ENCODE measurements at regions not wholly inside any gene's neighbourhood (a gene's known extent, or its start where the extent isn't known, plus 50 kb on each side); places are given as distances from the start of the nearest gene placed in this dataset.
"Not testable (repeated sequence)": the region's sequence is repeated elsewhere in the genome, so short reads cannot be mapped to it uniquely, and the experiment has no call there.

DNA sequence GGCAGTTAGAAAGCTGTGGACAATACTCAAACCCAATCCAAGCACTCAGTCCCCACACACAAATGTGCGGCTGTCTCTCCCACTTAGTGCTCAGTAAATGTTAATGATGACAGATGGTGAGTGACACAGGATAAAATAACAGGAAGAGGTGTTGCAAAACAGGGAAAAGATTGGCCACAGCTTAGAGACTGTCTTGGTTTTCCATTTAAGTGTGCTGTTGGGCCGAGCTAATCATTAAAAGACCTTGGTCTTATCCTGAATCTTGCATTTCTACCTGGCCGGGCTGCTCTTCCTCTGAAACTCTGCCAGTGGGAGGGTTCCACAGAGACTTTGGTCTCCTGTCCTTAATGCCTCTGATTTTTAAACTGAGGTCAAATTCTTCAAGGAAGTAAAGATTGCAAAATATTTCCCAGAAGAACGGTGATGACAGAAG, 113.1 kb upstream of the RNF32 start:
- peaks cover 0 to 11% of the 10 kb centered on the region in 2 donors for H3K9me3 ChIP-seq (ENCODE audit: control insufficient read depth in 2 of 2, insufficient read depth in 1 of 2, low read depth in 1 of 2, low read length in 1 of 2)
- DNase-seq, result peak; percentile 94
- no peaks in the 10 kb centered on the region for H3K36me3 ChIP-seq (ENCODE audit: control insufficient read depth in 3 of 3, insufficient read depth in 2 of 3, low read depth in 1 of 3, low read length in 3 of 3)
- H3K27ac ChIP-seq (ENCODE audit: low read depth in 1 of 3, low read length in 2 of 3), result peak overlapping the region; percentile 48 to 85 (median 50)
- FAIRE-seq, result no peak
- H3K4me3 ChIP-seq (ENCODE audit: low read depth in 1 of 3, low read length in 3 of 3), result no peak overlapping the region
- 14 to 40% (median 29%) methylated on average over 4 of the region's 4 CpGs for WGBS, 3 donors
- peaks cover 5 to 24% (median 5%) of the 10 kb centered on the region in 3 donors for H3K4me1 ChIP-seq (ENCODE audit: control insufficient read depth in 3 of 3, insufficient read depth in 2 of 3, low read depth in 1 of 3, low read length in 2 of 3)
- no peaks in the 10 kb centered on the region for H3K27me3 ChIP-seq (ENCODE audit: control insufficient read depth in 3 of 3, insufficient read depth in 3 of 3, low read length in 3 of 3)

DNA sequence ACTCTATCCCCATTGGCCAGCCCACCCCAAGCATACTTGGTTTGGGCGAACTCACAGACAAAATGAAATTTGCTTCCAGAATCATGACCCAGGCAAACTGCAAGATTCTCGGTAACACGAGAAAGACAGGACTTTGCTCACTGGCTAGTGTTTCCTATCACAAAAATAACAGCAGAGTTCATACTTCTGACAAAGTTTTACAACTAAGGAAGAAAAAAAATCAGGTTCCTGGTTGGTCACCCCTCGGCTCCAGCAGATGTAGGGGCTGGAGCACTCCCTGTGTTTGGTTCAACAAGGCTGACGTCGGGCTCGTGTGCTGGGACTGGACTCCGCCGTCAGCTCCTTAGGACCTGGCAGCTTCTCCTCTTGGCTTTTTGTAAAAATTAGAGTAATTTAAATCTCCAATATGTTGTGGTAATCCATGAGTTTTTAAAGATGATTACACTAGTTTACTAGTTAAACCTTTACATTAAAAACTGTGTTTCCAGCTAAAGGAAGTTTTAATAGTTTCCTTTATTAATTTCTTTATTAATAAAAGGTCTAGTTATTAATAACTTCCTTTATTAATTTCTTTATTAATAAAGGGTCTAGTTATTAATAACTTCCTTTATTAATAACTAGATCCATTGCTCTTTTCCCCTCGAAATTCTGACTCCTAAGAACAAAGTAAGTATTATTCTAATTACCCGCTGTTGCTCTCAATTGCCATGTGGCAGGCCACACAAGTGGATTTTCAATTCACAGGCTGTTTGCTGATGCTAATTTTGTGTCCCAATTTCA, 115.6 kb upstream of the RNF32 start:
- Histone ChIP-seq H3K27ac (ENCODE audit: low read depth in 1 of 3, low read length in 2 of 3) (peak overlapping the region in 1 of 3 donors; percentile 90), H3K36me3 (ENCODE audit: control insufficient read depth in 3 of 3, insufficient read depth in 2 of 3, low read depth in 1 of 3, low read length in 3 of 3) (no peaks in the 10 kb centered on the region), H3K27me3 (ENCODE audit: control insufficient read depth in 3 of 3, insufficient read depth in 3 of 3, low read length in 3 of 3) (no peaks in the 10 kb centered on the region), H3K4me3 (ENCODE audit: low read depth in 1 of 3, low read length in 3 of 3) (no peak overlapping the region), H3K4me1 (ENCODE audit: control insufficient read depth in 3 of 3, insufficient read depth in 2 of 3, low read depth in 1 of 3, low read length in 2 of 3) (peaks cover 5 to 24% (median 5%) of the 10 kb centered on the region in 3 donors), H3K9me3 (ENCODE audit: control insufficient read depth in 2 of 2, insufficient read depth in 1 of 2, low read depth in 1 of 2, low read length in 1 of 2) (peaks cover 0 to 4% of the 10 kb centered on the region in 2 donors)
- FAIRE-seq (no peak), DNase-seq (peak; percentile 14 to 82)
- WGBS, 3 donors, result 28 to 60% (median 48%) methylated on average over 11 of the region's 11 CpGs

DNA sequence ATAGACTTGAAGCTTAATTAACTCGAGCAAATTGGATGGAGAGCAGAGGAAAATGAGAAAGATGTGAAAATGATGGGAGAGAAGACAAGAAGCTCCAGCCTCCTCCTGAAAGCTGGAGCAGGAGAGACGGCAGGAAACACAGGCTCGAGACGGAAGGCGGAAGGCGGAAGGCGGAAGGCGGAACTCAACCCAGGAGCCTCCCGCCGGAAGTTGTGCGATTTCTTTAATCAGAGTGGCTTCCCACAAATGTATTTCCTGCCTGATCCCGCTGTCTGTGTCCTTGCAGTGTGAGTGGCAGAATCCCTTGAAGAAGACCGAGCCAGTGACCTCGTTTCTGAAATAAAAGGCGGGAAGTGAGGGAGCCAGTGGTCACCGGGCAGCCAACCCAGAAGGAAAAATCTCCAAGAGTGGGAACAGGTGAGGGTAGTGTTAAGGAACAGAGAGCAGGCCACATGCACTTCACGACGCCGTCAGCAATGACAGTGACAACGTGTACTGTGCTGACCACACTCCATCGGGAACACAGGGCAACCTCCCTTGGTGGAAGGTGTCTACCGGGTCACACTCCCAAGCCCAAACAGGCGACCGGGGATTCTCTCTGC, 117.0 kb upstream of the RNF32 start:
- Histone ChIP-seq H3K36me3 (ENCODE audit: control insufficient read depth in 3 of 3, insufficient read depth in 2 of 3, low read depth in 1 of 3, low read length in 3 of 3) (peaks cover 0 to 3% (median 0%) of the 10 kb centered on the region in 3 donors), H3K4me3 (ENCODE audit: low read depth in 1 of 3, low read length in 3 of 3) (no peak overlapping the region), H3K27me3 (ENCODE audit: control insufficient read depth in 3 of 3, insufficient read depth in 3 of 3, low read length in 3 of 3) (no peaks in the 10 kb centered on the region), H3K27ac (ENCODE audit: low read depth in 1 of 3, low read length in 2 of 3) (no peak overlapping the region), H3K9me3 (ENCODE audit: control insufficient read depth in 2 of 2, insufficient read depth in 1 of 2, low read depth in 1 of 2, low read length in 1 of 2) (peaks cover 0 to 11% of the 10 kb centered on the region in 2 donors), H3K4me1 (ENCODE audit: control insufficient read depth in 3 of 3, insufficient read depth in 2 of 3, low read depth in 1 of 3, low read length in 2 of 3) (peaks cover 5 to 24% (median 5%) of the 10 kb centered on the region in 3 donors)
- DNase-seq, result no peak
- FAIRE-seq, result no peak
- WGBS, 3 donors, result 87 to 89% (median 88%) methylated on average over 24 of the region's 24 CpGs

DNA sequence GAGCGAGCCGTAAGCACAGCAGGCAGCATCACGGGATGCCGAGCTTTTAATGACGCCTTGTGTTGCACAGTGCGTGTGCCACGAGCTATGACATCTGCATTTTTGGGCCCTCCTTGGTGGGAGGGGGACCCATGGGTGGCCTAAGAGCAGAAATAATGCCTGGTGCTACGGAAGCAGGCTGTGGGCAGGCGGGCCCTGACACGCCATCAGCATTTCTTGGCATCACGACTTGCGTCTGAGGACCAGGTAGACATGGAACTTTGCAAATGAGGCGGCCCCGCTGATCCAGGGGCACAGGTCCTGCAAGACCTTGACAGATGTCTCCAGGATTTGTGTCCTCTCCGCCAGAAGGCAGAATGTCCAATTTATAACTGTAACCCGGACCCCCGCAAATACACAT, 117.8 kb upstream of the RNF32 start:
- H3K27me3 ChIP-seq (ENCODE audit: control insufficient read depth in 3 of 3, insufficient read depth in 3 of 3, low read length in 3 of 3), result no peaks in the 10 kb centered on the region
- H3K36me3 ChIP-seq (ENCODE audit: control insufficient read depth in 3 of 3, insufficient read depth in 2 of 3, low read depth in 1 of 3, low read length in 3 of 3), result peaks cover 0 to 5% (median 0%) of the 10 kb centered on the region in 3 donors
- WGBS, 3 donors, result 93 to 98% (median 94%) methylated on average over 17 of the region's 17 CpGs
- no peak overlapping the region for H3K4me3 ChIP-seq (ENCODE audit: low read depth in 1 of 3, low read length in 3 of 3)
- FAIRE-seq, result no peak
- no peak overlapping the region for H3K27ac ChIP-seq (ENCODE audit: low read depth in 1 of 3, low read length in 2 of 3)
- peaks cover 3 to 17% (median 5%) of the 10 kb centered on the region in 3 donors for H3K4me1 ChIP-seq (ENCODE audit: control insufficient read depth in 3 of 3, insufficient read depth in 2 of 3, low read depth in 1 of 3, low read length in 2 of 3)
- peaks cover 0 to 16% of the 10 kb centered on the region in 2 donors for H3K9me3 ChIP-seq (ENCODE audit: control insufficient read depth in 2 of 2, insufficient read depth in 1 of 2, low read depth in 1 of 2, low read length in 1 of 2)
- DNase-seq, result no peak

DNA sequence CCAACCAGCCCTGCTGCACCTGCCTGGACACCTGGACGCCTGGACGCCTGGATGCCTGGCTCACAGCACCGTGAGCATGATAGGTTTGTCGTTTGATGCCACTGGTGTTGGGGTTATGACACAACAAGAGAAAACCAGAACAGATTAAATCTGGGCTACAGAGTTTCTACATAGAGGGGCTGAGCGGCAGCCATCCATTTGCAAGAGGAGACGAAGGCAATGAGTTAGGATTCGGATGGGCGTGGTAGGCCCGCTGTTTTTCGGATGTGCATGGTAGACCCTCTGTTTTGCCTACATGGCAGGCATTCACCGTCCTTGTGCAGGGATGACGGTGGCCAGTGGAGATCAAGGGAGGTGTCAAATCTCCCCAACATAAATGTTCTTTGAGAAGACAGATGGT, 121.5 kb upstream of the RNF32 start:
- FAIRE-seq (no peak), DNase-seq (no peak)
- Histone ChIP-seq H3K4me3 (ENCODE audit: low read depth in 1 of 3, low read length in 3 of 3) (no peak overlapping the region), H3K27me3 (ENCODE audit: control insufficient read depth in 3 of 3, insufficient read depth in 3 of 3, low read length in 3 of 3) (no peaks in the 10 kb centered on the region), H3K36me3 (ENCODE audit: control insufficient read depth in 3 of 3, insufficient read depth in 2 of 3, low read depth in 1 of 3, low read length in 3 of 3) (peaks cover 0 to 5% (median 0%) of the 10 kb centered on the region in 3 donors), H3K27ac (ENCODE audit: low read depth in 1 of 3, low read length in 2 of 3) (no peak overlapping the region), H3K9me3 (ENCODE audit: control insufficient read depth in 2 of 2, insufficient read depth in 1 of 2, low read depth in 1 of 2, low read length in 1 of 2) (peaks cover 0 to 19% of the 10 kb centered on the region in 2 donors), H3K4me1 (ENCODE audit: control insufficient read depth in 3 of 3, insufficient read depth in 2 of 3, low read depth in 1 of 3, low read length in 2 of 3) (peaks cover 0 to 14% (median 0%) of the 10 kb centered on the region in 3 donors)
- 90 to 92% (median 90%) methylated on average over 12 of the region's 12 CpGs for WGBS, 3 donors

DNA sequence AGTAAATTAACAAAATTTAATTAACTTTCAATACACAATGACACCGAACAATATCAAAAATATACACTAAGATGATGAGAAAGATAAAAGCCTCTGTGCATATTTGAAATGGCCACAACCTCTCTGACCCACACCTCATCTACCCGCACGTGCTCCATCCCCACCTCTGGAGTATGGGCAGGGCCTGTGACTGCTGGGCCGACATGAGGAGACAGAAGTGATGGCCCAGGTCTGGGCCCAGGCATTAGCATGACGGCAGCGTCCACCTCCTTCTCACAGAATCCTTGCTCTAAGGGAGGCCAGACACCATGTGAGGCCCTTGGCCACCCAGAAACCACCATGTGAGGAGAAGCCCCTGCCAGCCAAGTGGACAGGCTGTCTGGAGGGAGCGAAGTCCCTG, 122.1 kb upstream of the RNF32 start:
- Histone ChIP-seq H3K4me3 (ENCODE audit: low read depth in 1 of 3, low read length in 3 of 3) (no peak overlapping the region), H3K27ac (ENCODE audit: low read depth in 1 of 3, low read length in 2 of 3) (no peak overlapping the region), H3K4me1 (ENCODE audit: control insufficient read depth in 3 of 3, insufficient read depth in 2 of 3, low read depth in 1 of 3, low read length in 2 of 3) (peaks cover 0 to 13% (median 0%) of the 10 kb centered on the region in 3 donors), H3K36me3 (ENCODE audit: control insufficient read depth in 3 of 3, insufficient read depth in 2 of 3, low read depth in 1 of 3, low read length in 3 of 3) (peaks cover 0 to 5% (median 0%) of the 10 kb centered on the region in 3 donors), H3K27me3 (ENCODE audit: control insufficient read depth in 3 of 3, insufficient read depth in 3 of 3, low read length in 3 of 3) (no peaks in the 10 kb centered on the region), H3K9me3 (ENCODE audit: control insufficient read depth in 2 of 2, insufficient read depth in 1 of 2, low read depth in 1 of 2, low read length in 1 of 2) (peaks cover 0 to 22% of the 10 kb centered on the region in 2 donors)
- no peak for DNase-seq
- WGBS, 3 donors, result 78 to 86% (median 85%) methylated on average over 7 of the region's 7 CpGs
- no peak for FAIRE-seq

DNA sequence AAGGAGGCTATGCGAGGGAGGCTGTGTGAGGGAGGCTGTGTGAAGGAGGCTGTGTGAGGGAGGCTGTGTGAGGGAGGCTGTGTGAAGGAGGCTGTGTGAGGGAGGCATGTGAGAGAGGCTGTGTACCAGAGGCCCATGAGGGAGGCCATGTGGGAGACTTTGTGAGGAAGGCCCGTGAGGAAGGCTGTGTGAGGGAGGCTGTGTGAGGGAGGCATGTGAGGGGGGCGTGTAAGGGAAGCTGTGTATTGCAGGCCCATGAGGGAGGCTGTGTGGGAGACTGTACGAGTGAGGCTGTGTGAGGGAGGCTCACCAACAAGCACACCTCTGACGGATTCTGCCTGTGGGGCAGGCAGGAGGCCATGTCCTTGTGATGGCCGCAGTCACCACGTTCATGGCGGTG, 122.7 kb upstream of the RNF32 start:
- WGBS, 3 donors, result 77 to 86% (median 81%) methylated on average over 7 to 8 of the region's 8 CpGs
- DNase-seq; FAIRE-seq; H3K4me3 ChIP-seq (ENCODE audit: low read depth in 1 of 3, low read length in 3 of 3); H3K36me3 ChIP-seq (ENCODE audit: control insufficient read depth in 3 of 3, insufficient read depth in 2 of 3, low read depth in 1 of 3, low read length in 3 of 3); H3K27me3 ChIP-seq (ENCODE audit: control insufficient read depth in 3 of 3, insufficient read depth in 3 of 3, low read length in 3 of 3); H3K27ac ChIP-seq (ENCODE audit: low read depth in 1 of 3, low read length in 2 of 3): not testable (repeated sequence)
- Histone ChIP-seq H3K9me3 (ENCODE audit: control insufficient read depth in 2 of 2, insufficient read depth in 1 of 2, low read depth in 1 of 2, low read length in 1 of 2) (peaks cover 0 to 20% of the 10 kb centered on the region in 2 donors), H3K4me1 (ENCODE audit: control insufficient read depth in 3 of 3, insufficient read depth in 2 of 3, low read depth in 1 of 3, low read length in 2 of 3) (peaks cover 0 to 13% (median 0%) of the 10 kb centered on the region in 3 donors)

DNA sequence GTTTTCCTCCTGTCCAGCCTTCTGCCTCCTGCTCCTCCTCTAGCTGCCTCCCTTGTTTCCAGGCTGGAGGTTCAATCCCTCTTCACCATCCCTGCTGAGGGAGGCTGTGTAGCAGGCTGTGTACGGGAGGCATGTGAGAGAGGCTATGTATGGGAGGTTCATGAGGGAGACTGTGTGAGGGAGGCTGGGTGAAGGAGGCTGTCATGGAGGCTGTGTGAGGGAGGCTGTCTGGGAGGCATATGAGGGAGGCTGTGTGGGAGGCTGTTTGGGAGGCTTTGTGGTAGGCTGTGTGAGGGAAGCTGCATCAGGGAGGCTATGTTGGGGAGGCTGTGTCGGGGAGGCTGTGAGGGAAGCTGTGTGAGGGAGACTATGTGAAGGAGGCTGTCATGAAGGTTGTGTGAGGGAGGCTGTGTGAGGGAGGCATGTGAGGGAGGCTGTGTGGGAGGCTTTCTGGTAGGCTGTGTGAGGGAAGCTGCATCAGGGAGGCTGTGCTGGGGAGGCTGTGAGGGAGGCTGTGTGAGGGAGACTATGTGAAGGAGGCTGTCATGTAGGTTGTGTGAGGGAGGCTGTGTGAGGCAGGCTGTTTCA, 123.7 kb upstream of the RNF32 start:
- Histone ChIP-seq H3K27ac (ENCODE audit: low read depth in 1 of 3, low read length in 2 of 3) (peak overlapping the region in 2 of 3 donors; percentile 45 to 83), H3K27me3 (ENCODE audit: control insufficient read depth in 3 of 3, insufficient read depth in 3 of 3, low read length in 3 of 3) (no peaks in the 10 kb centered on the region), H3K9me3 (ENCODE audit: control insufficient read depth in 2 of 2, insufficient read depth in 1 of 2, low read depth in 1 of 2, low read length in 1 of 2) (peaks cover 0 to 18% of the 10 kb centered on the region in 2 donors), H3K4me3 (ENCODE audit: low read depth in 1 of 3, low read length in 3 of 3) (peak overlapping the region in 2 of 3 donors; percentile 36 to 42), H3K4me1 (ENCODE audit: control insufficient read depth in 3 of 3, insufficient read depth in 2 of 3, low read depth in 1 of 3, low read length in 2 of 3) (peaks cover 0 to 13% (median 0%) of the 10 kb centered on the region in 3 donors), H3K36me3 (ENCODE audit: control insufficient read depth in 3 of 3, insufficient read depth in 2 of 3, low read depth in 1 of 3, low read length in 3 of 3) (peaks cover 0 to 5% (median 0%) of the 10 kb centered on the region in 3 donors)
- 77 to 89% (median 86%) methylated on average over 2 of the region's 2 CpGs for WGBS, 3 donors
- DNase-seq, result no peak
- FAIRE-seq, result no peak
